ENCODE measurements at regions not wholly inside any gene's neighbourhood (a gene's known extent, or its start where the extent isn't known, plus 50 kb on each side); places are given as distances from the start of the nearest gene placed in this dataset.

DNA sequence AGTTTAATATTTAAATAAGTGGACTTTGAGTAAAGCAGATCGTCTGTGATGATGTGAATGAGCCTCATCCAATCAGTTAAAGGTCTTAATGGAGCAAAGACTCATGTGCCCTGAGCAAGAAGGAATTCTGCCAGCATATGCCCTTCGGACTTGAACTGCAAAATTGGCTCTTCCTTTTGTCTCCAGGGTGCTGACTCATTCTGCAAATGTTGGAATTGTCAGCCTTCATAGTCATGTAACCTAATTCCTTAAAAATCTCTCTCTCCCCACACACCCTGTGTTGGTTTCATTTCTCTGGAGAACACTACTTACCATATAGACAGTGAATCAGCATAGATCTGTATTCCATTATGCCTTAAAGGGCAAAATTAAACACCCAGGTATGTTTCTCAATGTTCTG is 609.8 kb upstream of the GALNTL6 start:
- Histone ChIP-seq H3K4me1 (no peaks in the 10 kb centered on the region), H3K27ac (no peak overlapping the region), H3K27me3 (no peaks in the 10 kb centered on the region), H3K36me3 (no peaks in the 10 kb centered on the region), H3K9me3 (no peaks in the 10 kb centered on the region), H3K4me3 (no peak overlapping the region)
- no peak for DNase-seq (ENCODE audit: low spot score)
- TF ChIP-seq, protein P1, sequence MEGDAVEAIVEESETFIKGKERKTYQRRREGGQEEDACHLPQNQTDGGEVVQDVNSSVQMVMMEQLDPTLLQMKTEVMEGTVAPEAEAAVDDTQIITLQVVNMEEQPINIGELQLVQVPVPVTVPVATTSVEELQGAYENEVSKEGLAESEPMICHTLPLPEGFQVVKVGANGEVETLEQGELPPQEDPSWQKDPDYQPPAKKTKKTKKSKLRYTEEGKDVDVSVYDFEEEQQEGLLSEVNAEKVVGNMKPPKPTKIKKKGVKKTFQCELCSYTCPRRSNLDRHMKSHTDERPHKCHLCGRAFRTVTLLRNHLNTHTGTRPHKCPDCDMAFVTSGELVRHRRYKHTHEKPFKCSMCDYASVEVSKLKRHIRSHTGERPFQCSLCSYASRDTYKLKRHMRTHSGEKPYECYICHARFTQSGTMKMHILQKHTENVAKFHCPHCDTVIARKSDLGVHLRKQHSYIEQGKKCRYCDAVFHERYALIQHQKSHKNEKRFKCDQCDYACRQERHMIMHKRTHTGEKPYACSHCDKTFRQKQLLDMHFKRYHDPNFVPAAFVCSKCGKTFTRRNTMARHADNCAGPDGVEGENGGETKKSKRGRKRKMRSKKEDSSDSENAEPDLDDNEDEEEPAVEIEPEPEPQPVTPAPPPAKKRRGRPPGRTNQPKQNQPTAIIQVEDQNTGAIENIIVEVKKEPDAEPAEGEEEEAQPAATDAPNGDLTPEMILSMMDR (IDR thresholded peaks at IDR 0.05) = no peak

DNA sequence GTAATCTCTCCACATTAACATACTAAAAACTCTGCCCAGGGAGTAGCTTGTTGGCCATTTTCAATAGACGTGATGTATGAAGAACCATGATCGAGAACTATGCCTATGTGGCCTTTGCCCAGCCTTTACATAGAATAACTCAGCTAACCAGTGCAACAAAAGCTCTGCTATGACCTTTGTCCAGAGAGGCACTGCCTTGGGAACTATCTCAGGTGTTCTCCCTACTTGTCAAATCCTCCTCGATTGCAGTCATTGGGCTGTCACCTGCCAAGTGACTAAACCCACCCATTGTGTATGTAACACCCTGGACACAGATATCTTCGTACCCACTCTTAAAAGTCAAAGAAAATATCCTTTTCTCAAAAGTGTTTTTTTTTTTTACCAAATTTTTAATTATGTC is 610.3 kb upstream of the GALNTL6 start:
- Histone ChIP-seq H3K36me3 (no peaks in the 10 kb centered on the region), H3K27ac (no peak overlapping the region), H3K27me3 (no peaks in the 10 kb centered on the region), H3K4me1 (no peaks in the 10 kb centered on the region), H3K4me3 (no peak overlapping the region), H3K9me3 (no peaks in the 10 kb centered on the region)
- no peak for DNase-seq (ENCODE audit: low spot score)
- TF ChIP-seq, protein P1 (IDR thresholded peaks at IDR 0.05) = no peak

DNA sequence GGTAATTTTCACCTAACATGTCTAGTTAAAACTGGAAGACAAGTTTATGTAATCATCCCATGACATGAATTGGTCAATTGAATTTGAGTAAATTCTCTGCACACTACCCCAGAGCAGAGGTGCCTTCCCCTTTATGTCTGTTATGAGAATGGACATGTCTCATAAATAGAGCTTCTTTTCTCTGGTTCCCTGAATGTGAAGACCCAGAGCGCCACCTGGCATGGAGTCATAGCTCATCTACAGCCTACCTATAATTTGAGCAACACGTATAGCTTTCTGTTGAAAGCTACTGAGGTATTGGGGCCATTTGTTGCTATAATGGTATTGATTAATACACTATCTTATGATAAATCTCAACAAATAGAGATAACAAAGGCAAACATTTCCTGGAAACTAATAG is 626.5 kb upstream of the GALNTL6 start:
- Histone ChIP-seq H3K27ac (no peak overlapping the region), H3K36me3 (no peaks in the 10 kb centered on the region), H3K9me3 (no peaks in the 10 kb centered on the region), H3K4me3 (no peak overlapping the region), H3K4me1 (no peaks in the 10 kb centered on the region), H3K27me3 (no peaks in the 10 kb centered on the region)
- TF ChIP-seq, protein P1 (IDR thresholded peaks at IDR 0.05) = no peak
- DNase-seq (ENCODE audit: low spot score) = no peak

DNA sequence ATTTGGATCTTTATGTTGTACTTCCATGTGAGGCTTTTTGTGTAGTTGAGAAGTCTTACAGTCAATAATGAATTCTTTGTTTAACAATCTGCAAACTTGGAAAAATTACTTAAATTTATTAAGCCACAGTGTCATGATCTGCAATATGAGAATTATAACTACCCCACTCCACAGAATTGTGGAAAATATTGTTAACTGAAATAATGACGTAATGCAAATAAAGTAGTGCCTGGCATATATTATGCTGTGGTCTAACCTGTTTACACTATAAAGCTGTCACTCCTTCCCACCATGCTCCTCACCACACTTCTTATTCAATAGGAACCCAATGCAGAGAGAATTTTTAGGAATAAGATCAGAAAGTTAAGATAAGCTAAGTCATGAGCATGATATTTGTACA is 632.1 kb upstream of the GALNTL6 start:
- no peaks in the 10 kb centered on the region for H3K36me3 ChIP-seq
- H3K9me3 ChIP-seq = no peaks in the 10 kb centered on the region
- no peak overlapping the region for H3K4me3 ChIP-seq
- TF ChIP-seq, protein P1 (IDR thresholded peaks at IDR 0.05) = no peak
- no peaks in the 10 kb centered on the region for H3K27me3 ChIP-seq
- DNase-seq (ENCODE audit: low spot score) = no peak
- H3K27ac ChIP-seq = no peak overlapping the region
- no peaks in the 10 kb centered on the region for H3K4me1 ChIP-seq

DNA sequence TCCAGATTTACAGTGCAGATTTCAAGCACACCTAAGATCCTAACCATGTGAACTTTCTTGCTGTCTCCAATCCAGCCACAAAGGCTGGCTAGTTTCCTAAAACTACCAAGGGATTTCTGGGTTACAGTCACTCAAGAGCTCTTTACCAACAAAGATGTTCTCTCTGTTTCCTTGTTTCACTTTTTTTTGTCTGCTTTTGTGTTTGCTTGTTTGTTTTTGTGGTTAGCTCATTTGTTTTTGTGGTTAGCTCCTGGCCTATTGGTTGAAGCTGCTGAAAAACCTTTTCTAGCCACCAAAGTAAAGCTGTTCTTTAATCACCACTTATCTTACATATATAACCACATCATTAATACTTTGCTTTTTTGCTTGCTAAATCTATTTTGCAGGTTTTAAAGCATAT is 642.5 kb upstream of the GALNTL6 start:
- H3K9me3 ChIP-seq = peaks cover 0 to 15% of the 10 kb centered on the region in 2 donors
- H3K36me3 ChIP-seq = no peaks in the 10 kb centered on the region
- no peak for DNase-seq (ENCODE audit: low spot score)
- no peak overlapping the region for H3K27ac ChIP-seq
- H3K27me3 ChIP-seq = no peaks in the 10 kb centered on the region
- no peaks in the 10 kb centered on the region for H3K4me1 ChIP-seq
- no peak overlapping the region for H3K4me3 ChIP-seq
- TF ChIP-seq, protein P1 (IDR thresholded peaks at IDR 0.05) = no peak

DNA sequence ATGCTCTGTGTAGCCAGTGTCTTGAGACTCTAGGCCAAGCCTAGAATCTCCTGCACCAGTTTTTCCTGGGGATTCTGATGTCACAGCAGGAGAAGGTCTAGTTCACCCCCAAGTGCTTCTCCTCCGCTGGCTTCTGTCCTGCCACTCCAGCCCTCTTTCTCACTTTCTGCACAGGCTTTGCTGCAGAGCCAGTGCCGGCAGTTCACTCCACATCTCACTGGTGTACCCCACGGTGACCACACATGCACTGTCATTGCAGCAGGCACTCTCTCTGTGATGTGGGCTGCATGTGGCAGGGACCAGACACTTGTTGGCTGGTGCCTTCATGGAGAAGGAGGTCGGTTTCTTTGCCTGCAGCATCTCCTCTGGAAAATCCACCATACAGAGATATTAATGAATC is 643.8 kb upstream of the GALNTL6 start:
- no peak overlapping the region for H3K27ac ChIP-seq
- no peak for DNase-seq (ENCODE audit: low spot score)
- H3K36me3 ChIP-seq = no peaks in the 10 kb centered on the region
- no peaks in the 10 kb centered on the region for H3K27me3 ChIP-seq
- H3K9me3 ChIP-seq = peaks cover 0 to 15% of the 10 kb centered on the region in 2 donors
- TF ChIP-seq, protein P1 (IDR thresholded peaks at IDR 0.05) = no peak
- H3K4me1 ChIP-seq = no peaks in the 10 kb centered on the region
- no peak overlapping the region for H3K4me3 ChIP-seq

Measured in right atrium auricular region (tissue), 2 donors.